Lower leg skin (tissue), 3 donors: ENCODE measurements at regions not wholly inside any gene's neighbourhood (a gene's known extent, or its start where the extent isn't known, plus 50 kb on each side); places are given as distances from the start of the nearest gene placed in this dataset.

Experiments used
- POLR2A ChIP-seq, 2 donors: fragments of 450-650 bp; IDR thresholded peaks; one replicate each; pipeline ENCODE4 v1.6.1; 2016 to 2017; ENCODE audit warnings: antibody characterized with exemption in 2 of 2, mild to moderate bottlenecking in 1 of 2, moderate library complexity in 1 of 2
- TF ChIP-seq, protein P1 (sequence below), 3 donors: fragments of 450-650 bp; IDR thresholded peaks; one replicate each; pipeline ENCODE4 v1.5.1; 2016; ENCODE audit warnings: antibody characterized with exemption in 3 of 3, mild to moderate bottlenecking in 3 of 3, moderate library complexity in 2 of 3

DNA sequence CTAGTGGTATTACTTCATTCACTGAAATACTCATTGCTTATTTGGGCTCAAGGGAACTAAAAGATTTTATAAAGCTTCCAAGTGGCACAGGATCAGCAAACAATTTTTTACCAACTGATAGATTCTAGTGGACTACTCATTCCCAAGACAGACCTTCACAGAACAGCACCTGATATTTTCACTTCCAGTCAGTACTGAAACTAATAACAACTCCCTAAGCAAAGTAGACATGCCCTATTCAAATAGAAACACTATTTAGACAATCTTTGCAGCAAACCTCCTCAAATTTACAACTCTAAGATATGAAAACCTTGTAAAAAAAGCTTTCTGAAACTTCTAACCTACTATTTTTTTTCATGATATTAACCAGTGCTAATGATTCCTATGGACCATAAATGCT, 2345.8 kb downstream of the LRRC4C start:
- TF ChIP-seq, protein P1, sequence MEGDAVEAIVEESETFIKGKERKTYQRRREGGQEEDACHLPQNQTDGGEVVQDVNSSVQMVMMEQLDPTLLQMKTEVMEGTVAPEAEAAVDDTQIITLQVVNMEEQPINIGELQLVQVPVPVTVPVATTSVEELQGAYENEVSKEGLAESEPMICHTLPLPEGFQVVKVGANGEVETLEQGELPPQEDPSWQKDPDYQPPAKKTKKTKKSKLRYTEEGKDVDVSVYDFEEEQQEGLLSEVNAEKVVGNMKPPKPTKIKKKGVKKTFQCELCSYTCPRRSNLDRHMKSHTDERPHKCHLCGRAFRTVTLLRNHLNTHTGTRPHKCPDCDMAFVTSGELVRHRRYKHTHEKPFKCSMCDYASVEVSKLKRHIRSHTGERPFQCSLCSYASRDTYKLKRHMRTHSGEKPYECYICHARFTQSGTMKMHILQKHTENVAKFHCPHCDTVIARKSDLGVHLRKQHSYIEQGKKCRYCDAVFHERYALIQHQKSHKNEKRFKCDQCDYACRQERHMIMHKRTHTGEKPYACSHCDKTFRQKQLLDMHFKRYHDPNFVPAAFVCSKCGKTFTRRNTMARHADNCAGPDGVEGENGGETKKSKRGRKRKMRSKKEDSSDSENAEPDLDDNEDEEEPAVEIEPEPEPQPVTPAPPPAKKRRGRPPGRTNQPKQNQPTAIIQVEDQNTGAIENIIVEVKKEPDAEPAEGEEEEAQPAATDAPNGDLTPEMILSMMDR (IDR thresholded peaks at IDR 0.05): no peak
- TF ChIP-seq POLR2A (IDR thresholded peaks at IDR 0.05): no peak
